Panc1 (cell line): ENCODE measurements at regions not wholly inside any gene's neighbourhood (a gene's known extent, or its start where the extent isn't known, plus 50 kb on each side); places are given as distances from the start of the nearest gene placed in this dataset.

Source experiments
- ATAC-seq: fragments of 200-7000 bp; cut with Tn5 transposase; 2 replicates; pipeline ENCODE4 v1.9.1; 2020; ENCODE audit warnings: mild to moderate bottlenecking, moderate library complexity
- BruUV-seq: library from RNA; stranded (reverse); fragments of 400-500 nt; replicated peaks from 2 replicates; lab custom pipeline; 2021; lab: Mats Ljungman, UMichigan
- CTCF ChIA-PET: fragments of 300-600 bp; sonication (Branson Sonifier 250); formaldehyde crosslinking; loops from one replicate; lab custom pipeline; 2022; ENCODE audit warnings: antibody characterized with exemption; lab: Charles Lee
- POLR2A ChIA-PET: fragments of 300-600 bp; sonication (Branson Sonifier 250); formaldehyde crosslinking; loops from one replicate; lab custom pipeline; 2022; ENCODE audit warnings: antibody characterized with exemption; lab: Charles Lee
- DNase-seq: peaks from one replicate; pipeline ENCODE4 v3.0.0-alpha.2; 2010; ENCODE audit warnings: low read depth, low spot score
- H3K27ac ChIP-seq: 2 replicates; pipeline ENCODE4 v1.5.1; 2011; ENCODE audit warnings: mild to moderate bottlenecking, low read length, inconsistent platforms
- H3K27me3 ChIP-seq: fragments of 200-500 bp; sonication (Bioruptor generic); 2 replicates; pipeline ENCODE4 v1.6.0; 2014; ENCODE audit warnings: low read length, inconsistent platforms; ENCODE audit not compliant: control insufficient read depth, insufficient read depth
- H3K36me3 ChIP-seq: fragments of 200-500 bp; sonication (Bioruptor generic); 2 replicates; pipeline ENCODE4 v1.5.1; 2014; ENCODE audit warnings: inconsistent platforms, mild to moderate bottlenecking, low read length, moderate library complexity; ENCODE audit not compliant: control insufficient read depth, insufficient read depth
- H3K4me1 ChIP-seq: 2 replicates; pipeline ENCODE4 v1.5.1; 2011; ENCODE audit warnings: inconsistent platforms, mild to moderate bottlenecking, low read length, moderate library complexity; ENCODE audit not compliant: control insufficient read depth, insufficient read depth
- H3K4me3 ChIP-seq, 2 experiments: 2 replicates each; pipeline ENCODE4 v1.5.1; 2011 to 2012; ENCODE audit warnings: low read depth in 2 of 2, low read length in 2 of 2, mild to moderate bottlenecking in 2 of 2, inconsistent platforms in 1 of 2, moderate library complexity in 1 of 2
- H3K9me3 ChIP-seq: fragments of 200-500 bp; sonication (Bioruptor generic); 2 replicates; pipeline ENCODE4 v1.5.1; 2014; ENCODE audit warnings: low read depth, mild to moderate bottlenecking, inconsistent platforms, low read length, moderate library complexity; ENCODE audit not compliant: control insufficient read depth, insufficient read depth
- POLR2AphosphoS5 ChIP-seq: IDR thresholded peaks from 2 replicates; pipeline ENCODE4 v1.6.1; 2012; ENCODE audit warnings: mild to moderate bottlenecking, low read depth, low read length, moderate library complexity
- SIN3A ChIP-seq: IDR thresholded peaks from 2 replicates; pipeline ENCODE4 v1.6.1; 2012; ENCODE audit warnings: low read depth, mild to moderate bottlenecking, low read length, moderate library complexity, borderline replicate concordance; ENCODE audit not compliant: insufficient read depth
- TCF7L2 ChIP-seq: IDR thresholded peaks from 2 replicates; pipeline ENCODE4 v1.6.1; 2011; ENCODE audit warnings: mild to moderate bottlenecking, low read depth, low read length, inconsistent platforms
- in situ Hi-C: cut with HindIII; loops from 2 replicates; pipeline ENCODE4 v1.10.0; 2016; ENCODE audit warnings: low sequenced_read_pairs, low pct_unique_long_range_greater_than_20kb
- intact Hi-C: fragments of 100-400 bp; cut with micrococcal nuclease; formaldehyde crosslinking; loops from one replicate; pipeline ENCODE4 v1.10.0; 2022; ENCODE audit not compliant: unreplicated experiment
- TF ChIP-seq, protein P1 (sequence below): fragments of 450-650 bp; IDR thresholded peaks from 2 replicates; pipeline ENCODE4 v1.5.1; 2017; ENCODE audit warnings: mild to moderate bottlenecking
- TF ChIP-seq, protein P2 (sequence below), 2 experiments: IDR thresholded peaks; 2 replicates each; pipeline ENCODE4 v1.6.1; 2011 to 2012; ENCODE audit warnings: low read depth in 2 of 2, control low read depth in 1 of 2, low read length in 1 of 2, mild to moderate bottlenecking in 1 of 2, moderate library complexity in 1 of 2; ENCODE audit not compliant: insufficient read depth in 1 of 2

DNA sequence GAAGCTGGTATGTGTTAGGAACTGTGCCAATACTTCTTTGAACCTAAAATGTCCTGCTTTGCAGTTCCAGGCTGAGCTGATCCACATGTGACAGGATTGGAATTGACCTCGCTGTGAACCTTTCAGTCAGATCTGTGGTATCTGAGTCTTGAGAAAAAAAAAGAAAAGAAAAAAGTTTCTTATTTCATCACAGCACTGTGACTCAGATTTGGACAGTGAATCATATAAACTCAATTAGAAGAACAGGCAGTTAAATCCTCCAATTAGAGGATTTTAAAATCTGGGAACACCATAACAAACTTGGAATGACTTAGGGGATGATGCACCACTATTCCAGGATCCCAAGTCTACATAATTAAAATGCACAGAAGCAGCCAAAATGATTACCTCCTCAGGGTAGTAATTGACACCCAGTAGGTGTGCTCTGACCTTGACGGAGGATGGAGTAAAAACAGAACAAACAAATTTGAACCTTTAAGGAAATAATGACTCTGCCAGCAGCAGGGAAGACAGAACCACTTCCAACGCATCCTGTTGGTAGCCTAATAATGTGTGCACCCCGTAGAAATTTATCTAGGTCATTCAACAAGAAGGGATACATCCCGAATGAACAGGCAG, 57.8 kb upstream of the RAI14 start:
- no peaks in the 10 kb centered on the region for H3K27me3 ChIP-seq
- peak; percentile 51; the same call in 1 of the 2 replicates for ATAC-seq
- H3K9me3 ChIP-seq, result no peaks in the 10 kb centered on the region
- intact Hi-C loops (no loop called here), in situ Hi-C loops (no loop called here)
- TF ChIP-seq SIN3A (no peak), POLR2AphosphoS5 (no peak), TCF7L2 (no peak)
- TF ChIP-seq, protein P1, sequence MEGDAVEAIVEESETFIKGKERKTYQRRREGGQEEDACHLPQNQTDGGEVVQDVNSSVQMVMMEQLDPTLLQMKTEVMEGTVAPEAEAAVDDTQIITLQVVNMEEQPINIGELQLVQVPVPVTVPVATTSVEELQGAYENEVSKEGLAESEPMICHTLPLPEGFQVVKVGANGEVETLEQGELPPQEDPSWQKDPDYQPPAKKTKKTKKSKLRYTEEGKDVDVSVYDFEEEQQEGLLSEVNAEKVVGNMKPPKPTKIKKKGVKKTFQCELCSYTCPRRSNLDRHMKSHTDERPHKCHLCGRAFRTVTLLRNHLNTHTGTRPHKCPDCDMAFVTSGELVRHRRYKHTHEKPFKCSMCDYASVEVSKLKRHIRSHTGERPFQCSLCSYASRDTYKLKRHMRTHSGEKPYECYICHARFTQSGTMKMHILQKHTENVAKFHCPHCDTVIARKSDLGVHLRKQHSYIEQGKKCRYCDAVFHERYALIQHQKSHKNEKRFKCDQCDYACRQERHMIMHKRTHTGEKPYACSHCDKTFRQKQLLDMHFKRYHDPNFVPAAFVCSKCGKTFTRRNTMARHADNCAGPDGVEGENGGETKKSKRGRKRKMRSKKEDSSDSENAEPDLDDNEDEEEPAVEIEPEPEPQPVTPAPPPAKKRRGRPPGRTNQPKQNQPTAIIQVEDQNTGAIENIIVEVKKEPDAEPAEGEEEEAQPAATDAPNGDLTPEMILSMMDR, result no peak
- TF ChIP-seq, protein P2, sequence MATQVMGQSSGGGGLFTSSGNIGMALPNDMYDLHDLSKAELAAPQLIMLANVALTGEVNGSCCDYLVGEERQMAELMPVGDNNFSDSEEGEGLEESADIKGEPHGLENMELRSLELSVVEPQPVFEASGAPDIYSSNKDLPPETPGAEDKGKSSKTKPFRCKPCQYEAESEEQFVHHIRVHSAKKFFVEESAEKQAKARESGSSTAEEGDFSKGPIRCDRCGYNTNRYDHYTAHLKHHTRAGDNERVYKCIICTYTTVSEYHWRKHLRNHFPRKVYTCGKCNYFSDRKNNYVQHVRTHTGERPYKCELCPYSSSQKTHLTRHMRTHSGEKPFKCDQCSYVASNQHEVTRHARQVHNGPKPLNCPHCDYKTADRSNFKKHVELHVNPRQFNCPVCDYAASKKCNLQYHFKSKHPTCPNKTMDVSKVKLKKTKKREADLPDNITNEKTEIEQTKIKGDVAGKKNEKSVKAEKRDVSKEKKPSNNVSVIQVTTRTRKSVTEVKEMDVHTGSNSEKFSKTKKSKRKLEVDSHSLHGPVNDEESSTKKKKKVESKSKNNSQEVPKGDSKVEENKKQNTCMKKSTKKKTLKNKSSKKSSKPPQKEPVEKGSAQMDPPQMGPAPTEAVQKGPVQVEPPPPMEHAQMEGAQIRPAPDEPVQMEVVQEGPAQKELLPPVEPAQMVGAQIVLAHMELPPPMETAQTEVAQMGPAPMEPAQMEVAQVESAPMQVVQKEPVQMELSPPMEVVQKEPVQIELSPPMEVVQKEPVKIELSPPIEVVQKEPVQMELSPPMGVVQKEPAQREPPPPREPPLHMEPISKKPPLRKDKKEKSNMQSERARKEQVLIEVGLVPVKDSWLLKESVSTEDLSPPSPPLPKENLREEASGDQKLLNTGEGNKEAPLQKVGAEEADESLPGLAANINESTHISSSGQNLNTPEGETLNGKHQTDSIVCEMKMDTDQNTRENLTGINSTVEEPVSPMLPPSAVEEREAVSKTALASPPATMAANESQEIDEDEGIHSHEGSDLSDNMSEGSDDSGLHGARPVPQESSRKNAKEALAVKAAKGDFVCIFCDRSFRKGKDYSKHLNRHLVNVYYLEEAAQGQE (IDR thresholded peaks at IDR 0.05; ENCODE audit: insufficient read depth in 1 of 2, low read depth in 2 of 2, low read length in 1 of 2), result no peak
- no peak overlapping the region for H3K27ac ChIP-seq
- DNase-seq, result peak; percentile 83
- BruUV-seq, result no TSS peak
- H3K4me1 ChIP-seq, result no peaks in the 10 kb centered on the region
- H3K4me3 ChIP-seq, result no peak overlapping the region
- POLR2A ChIA-PET, result no interaction called here
- CTCF ChIA-PET, result no interaction called here
- no peaks in the 10 kb centered on the region for H3K36me3 ChIP-seq

DNA sequence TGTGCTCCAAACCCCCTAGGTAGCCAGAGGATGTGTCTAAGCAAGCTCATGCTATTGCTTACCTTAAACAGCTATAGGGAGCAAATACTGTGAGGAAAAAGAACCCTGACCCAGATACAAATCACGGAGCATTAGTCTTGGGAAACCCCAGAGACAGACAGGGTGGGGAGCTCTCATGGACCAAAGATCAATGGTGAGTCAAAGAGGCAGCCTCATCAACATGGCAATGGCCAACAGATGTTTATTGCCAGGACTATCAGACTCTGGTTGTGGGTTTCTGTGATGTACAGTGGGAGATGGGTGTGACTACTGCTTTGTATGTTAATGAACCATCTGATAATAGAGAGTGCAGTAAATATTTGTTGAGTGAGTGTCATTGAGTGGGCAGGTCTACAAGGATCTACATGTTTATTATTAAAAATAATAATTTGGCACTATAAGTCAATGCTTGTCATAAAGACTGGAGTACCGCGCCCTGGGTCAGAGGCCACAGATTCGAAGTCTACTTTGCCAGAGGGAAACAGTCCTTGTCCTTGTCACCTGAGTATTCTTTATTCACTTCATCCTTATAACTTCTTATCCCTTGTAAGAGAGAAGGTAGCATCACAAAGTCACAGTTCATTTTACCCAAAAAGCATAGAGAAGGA, 56.5 kb upstream of the RAI14 start:
- Histone ChIP-seq H3K36me3 (no peaks in the 10 kb centered on the region), H3K4me3 (no peak overlapping the region), H3K27me3 (no peaks in the 10 kb centered on the region), H3K4me1 (no peaks in the 10 kb centered on the region), H3K27ac (no peak overlapping the region), H3K9me3 (no peaks in the 10 kb centered on the region)
- no peak for TF ChIP-seq TCF7L2
- TF ChIP-seq, protein P1, result no peak
- no peak for TF ChIP-seq POLR2AphosphoS5
- TF ChIP-seq SIN3A, result no peak
- TF ChIP-seq, protein P2 (IDR thresholded peaks at IDR 0.05; ENCODE audit: insufficient read depth in 1 of 2, low read depth in 2 of 2, low read length in 1 of 2), result no peak
- no peak for DNase-seq
- in situ Hi-C loops, result no loop called here
- ChIA-PET CTCF (no interaction called here), POLR2A (no interaction called here)
- BruUV-seq, result no TSS peak
- ATAC-seq, result no peak
- intact Hi-C loops, result no loop called here
